GM18868 (cell line): ENCODE measurements at regions not wholly inside any gene's neighbourhood (a gene's known extent, or its start where the extent isn't known, plus 50 kb on each side); places are given as distances from the start of the nearest gene placed in this dataset.

ENCODE experiments used
- ATAC-seq: cut with Tn5 transposase; IDR thresholded peaks from one replicate; pipeline ENCODE4 v1.9.1; 2021; ENCODE audit warnings: mild to moderate bottlenecking, moderate library complexity; ENCODE audit not compliant: unreplicated experiment

GRCh38 chr4:107253579-107254068, 217.5 kb upstream of the DKK2 start:
- no peak for ATAC-seq

- ATAC-seq: no peak
These were observed 217.0 kb upstream of the DKK2 start for GRCh38 chr4:107253090-107253489.

GRCh38 chr4:107252571-107252970, 216.5 kb upstream of the DKK2 start:
- no peak for ATAC-seq

- no peak for ATAC-seq
These were observed 212.5 kb upstream of the DKK2 start for GRCh38 chr4:107248571-107248970.

- ATAC-seq: no peak
These were observed 211.6 kb upstream of the DKK2 start for GRCh38 chr4:107247738-107248137.

- no peak for ATAC-seq
These were observed 210.6 kb upstream of the DKK2 start for GRCh38 chr4:107246761-107247160.

GRCh38 chr4:107243141-107243781, 207.1 kb upstream of the DKK2 start:
- ATAC-seq: no peak

GRCh38 chr4:107220976-107221375, 184.9 kb upstream of the DKK2 start:
- ATAC-seq: no peak

- no peak for ATAC-seq
These were observed 183.6 kb upstream of the DKK2 start for GRCh38 chr4:107219681-107220080.

GRCh38 chr4:107216379-107216778, 180.3 kb upstream of the DKK2 start:
- no peak for ATAC-seq

GRCh38 chr4:107215222-107215621, 179.1 kb upstream of the DKK2 start:
- no peak for ATAC-seq

GRCh38 chr4:107213880-107214279, 177.8 kb upstream of the DKK2 start:
- no peak for ATAC-seq

GRCh38 chr4:107213410-107213809, 177.3 kb upstream of the DKK2 start:
- no peak for ATAC-seq

GRCh38 chr4:107212565-107212964, 176.5 kb upstream of the DKK2 start:
- no peak for ATAC-seq

- ATAC-seq: no peak
These were observed 174.5 kb upstream of the DKK2 start for GRCh38 chr4:107210450-107211239.

GRCh38 chr4:107203733-107204132, 167.6 kb upstream of the DKK2 start:
- ATAC-seq: no peak

- no peak for ATAC-seq
These were observed 166.6 kb upstream of the DKK2 start for GRCh38 chr4:107202744-107203143.

GRCh38 chr4:107197121-107197520, 161.0 kb upstream of the DKK2 start:
- ATAC-seq: no peak

GRCh38 chr4:107196312-107196711, 160.2 kb upstream of the DKK2 start:
- ATAC-seq: no peak

- no peak for ATAC-seq
These were observed 157.9 kb upstream of the DKK2 start for GRCh38 chr4:107194005-107194404.

- ATAC-seq: no peak
These were observed 156.5 kb upstream of the DKK2 start for GRCh38 chr4:107192601-107193000.

GRCh38 chr4:107187091-107187490, 151.0 kb upstream of the DKK2 start:
- no peak for ATAC-seq
